ENCODE measurements at regions not wholly inside any gene's neighbourhood (a gene's known extent, or its start where the extent isn't known, plus 50 kb on each side); places are given as distances from the start of the nearest gene placed in this dataset.

- no peak for DNase-seq
These were observed 51.8 kb upstream of the RIPOR2 start for GRCh38 chr6:24987446-24988115.

DNA sequence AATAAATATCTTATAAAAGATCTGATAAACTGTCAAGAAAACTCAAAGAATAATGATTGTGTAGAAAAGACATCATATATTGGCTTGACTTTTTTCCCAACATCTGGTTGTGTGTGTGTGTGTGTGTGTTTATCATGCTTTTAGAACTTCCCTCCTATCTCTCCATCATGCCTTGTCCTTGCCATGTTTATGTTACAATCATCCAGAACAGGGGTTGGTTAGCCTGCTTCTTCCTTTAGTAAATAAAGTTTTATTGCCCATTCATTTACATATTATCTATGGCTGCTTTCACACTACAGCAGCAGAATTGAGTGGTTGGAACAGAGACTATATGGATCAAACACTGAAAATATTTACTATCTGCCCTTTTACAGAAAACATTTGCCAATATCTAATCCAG lies 52.8 kb upstream of the RIPOR2 start:
- DNase-seq: no peak

- no peak for DNase-seq
These were observed 54.6 kb upstream of the RIPOR2 start for GRCh38 chr6:24990236-24990845.

DNA sequence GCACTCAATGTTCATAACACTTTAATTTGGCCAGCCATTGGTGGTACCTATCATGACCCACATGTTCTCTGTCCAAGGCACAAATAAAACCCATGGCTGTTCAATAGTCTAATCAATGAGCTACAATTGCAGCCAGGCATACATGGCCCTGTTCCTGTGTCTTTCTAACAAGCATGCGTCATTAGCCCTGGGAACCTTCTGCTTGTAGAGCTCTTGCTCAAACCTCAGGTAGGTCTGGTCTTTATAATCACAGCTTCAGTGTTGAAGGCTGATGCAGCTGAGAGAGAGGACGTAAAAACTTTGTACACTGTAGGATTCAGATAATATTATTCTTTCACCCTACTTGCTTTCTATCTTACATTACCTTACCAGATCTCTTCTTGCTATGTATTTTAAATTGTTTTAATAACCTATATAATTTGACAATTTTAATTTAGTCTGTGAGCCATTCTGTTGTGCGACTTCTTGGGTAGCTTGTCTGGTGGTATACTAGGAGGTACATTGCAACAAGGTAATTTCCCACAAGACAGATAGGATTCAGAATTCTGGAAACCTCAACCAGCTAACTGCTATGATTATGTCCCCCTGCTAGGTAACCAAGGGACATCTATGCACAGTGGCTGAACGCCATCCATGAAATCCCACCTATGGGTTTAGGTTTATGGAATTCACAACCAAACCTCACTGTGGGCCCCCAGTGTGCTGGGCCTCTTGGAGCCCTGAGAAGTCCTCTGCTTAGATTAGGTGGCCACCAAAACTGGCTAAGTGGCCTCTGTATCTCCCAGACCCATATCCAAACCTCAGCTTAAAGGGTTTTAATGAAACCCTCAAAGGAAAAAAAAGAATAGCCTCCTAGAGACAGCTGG lies 55.4 kb upstream of the RIPOR2 start:
- no peak for DNase-seq

- DNase-seq: peak; percentile 62 to 72
These were observed 56.2 kb upstream of the RIPOR2 start for GRCh38 chr6:24991810-24992467.

GRCh38 chr6:24994812-24995211 lies 59.1 kb upstream of the RIPOR2 start:
- DNase-seq: no peak

DNA sequence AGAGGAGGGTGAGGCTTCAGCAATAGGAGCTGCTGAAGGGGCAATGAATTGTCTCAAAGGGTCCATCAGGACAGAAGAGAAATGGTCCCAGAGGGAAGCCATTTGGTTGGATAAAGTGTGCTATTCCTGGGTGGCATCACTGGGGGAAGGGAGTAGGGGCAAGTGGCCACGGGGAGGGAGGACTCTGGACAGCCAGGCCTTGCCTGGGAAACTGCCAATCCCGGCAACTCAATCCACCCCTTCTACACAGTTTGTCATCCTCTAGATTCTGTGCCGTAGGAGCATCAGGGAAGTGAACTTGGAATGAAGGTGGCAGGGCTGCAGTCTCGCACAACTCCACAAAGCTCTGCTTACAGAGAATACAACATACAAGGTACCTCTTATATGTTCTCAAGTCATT lies 59.5 kb upstream of the RIPOR2 start:
- no peak for DNase-seq

DNA sequence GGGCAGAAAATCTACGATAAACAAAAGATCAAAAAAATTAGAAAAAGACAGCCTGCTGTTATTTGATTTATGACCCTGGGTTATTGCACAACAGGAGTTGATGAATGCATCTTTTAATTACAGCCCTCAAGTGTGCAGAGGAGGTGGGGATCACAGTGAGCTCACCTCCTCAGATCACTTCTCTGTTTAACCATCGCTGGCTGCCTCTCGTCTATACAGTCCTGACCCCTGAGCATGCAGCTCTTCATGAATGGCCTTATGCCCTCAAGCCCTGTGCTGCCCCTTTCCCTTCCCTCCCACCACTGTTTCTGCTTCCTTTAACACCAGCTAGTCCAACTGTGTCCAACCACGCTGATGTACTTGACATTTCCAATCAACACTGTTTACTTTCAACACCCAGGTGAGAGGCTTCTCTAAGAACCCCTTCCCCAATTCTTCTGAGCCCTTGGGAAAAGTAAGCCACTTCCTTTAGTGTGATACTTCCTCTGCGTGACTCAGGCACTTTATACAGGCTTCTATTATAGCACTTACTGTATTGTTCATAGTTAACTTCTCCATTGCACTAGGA lies 60.6 kb upstream of the RIPOR2 start:
- DNase-seq: no peak

- DNase-seq: no peak
These were observed 61.5 kb upstream of the RIPOR2 start for GRCh38 chr6:24997231-24997630.

DNA sequence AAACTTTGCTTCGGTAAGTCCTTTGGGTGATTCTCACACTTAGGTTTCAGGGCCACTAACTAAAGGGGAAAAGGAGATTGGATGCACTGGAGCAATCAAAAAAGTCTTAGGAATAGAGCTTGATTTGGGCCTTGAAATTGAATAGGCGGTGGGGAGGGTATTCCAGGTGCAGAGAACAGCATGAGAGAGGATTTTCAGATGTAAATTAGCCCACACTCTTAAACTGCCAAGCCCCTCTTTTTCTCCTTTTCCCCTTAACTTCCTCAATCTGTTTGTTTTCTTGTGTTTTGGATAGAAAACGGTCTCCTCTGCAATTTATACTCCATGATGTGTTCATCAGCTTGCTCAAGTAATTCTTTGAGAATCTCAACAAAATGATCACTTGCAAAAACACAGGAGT lies 62.1 kb upstream of the RIPOR2 start:
- no peak for DNase-seq

GRCh38 chr6:25002326-25003091 lies 66.7 kb upstream of the RIPOR2 start:
- DNase-seq: no peak

DNA sequence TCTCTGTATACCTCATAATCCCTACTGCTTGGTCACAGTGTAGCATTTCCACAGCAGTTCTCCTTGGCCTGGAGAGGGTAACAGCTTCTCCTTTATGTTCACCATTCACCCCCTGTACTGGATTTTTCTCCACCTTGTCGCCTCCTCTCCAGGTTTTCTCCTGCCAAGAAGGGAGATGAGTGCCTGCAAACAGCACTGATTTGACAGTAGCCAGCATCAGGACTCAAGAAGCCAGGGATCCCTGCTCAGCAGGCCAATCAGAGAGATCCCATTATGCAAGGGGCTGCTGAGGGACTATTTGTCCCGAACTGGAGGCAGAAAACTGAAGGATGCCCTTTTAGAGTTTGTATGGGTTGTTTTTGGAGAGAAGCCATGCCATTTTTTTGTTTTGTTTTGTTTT lies 68.6 kb upstream of the RIPOR2 start:
- DNase-seq: no peak

GRCh38 chr6:25005010-25005409 lies 69.2 kb upstream of the RIPOR2 start:
- DNase-seq: no peak

- no peak for DNase-seq
These were observed 70.3 kb upstream of the RIPOR2 start for GRCh38 chr6:25006075-25006474.

GRCh38 chr6:25006565-25007001 lies 70.8 kb upstream of the RIPOR2 start:
- peak in 1 of 2 experiments; percentile 40 for DNase-seq

GRCh38 chr6:25007269-25007699 lies 71.5 kb upstream of the RIPOR2 start:
- DNase-seq: peak; percentile 43 to 57

- DNase-seq: no peak
These were observed 73.1 kb upstream of the RIPOR2 start for GRCh38 chr6:25008707-25009392.

DNA sequence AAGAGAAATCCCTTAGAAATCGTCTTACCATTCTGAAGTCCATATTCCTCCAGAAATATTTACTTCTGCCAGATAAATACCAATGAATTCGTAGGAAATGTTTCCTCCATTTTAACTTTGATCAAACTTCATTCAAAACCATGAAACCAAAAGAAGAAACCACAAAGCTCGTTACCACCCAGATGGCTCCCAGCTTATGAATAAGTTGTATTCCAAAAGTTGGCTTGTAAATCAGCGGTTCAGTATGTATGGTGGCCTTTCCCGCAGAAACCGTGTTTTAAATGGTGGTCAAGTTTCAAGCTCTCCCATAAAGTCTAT lies 73.6 kb upstream of the RIPOR2 start:
- DNase-seq: no peak

DNA sequence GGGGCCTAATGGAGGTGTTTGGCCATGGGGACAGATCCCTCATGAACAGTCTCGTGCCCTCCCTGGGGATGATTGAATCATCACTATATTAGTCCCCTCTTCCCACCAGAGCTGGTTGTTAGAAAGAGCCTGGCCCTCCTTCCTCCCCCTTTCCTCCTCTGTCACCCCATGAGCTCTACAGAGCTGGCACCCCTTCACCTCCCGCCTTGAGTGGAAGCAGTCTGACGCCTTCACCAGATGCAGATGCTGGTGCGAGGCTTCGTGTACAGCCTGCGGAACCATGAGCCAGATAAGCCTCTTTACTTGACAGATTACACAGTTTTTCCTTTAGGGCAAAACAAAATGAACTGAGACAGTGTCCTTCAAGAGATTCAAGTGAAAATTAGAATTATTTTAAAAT lies 74.4 kb upstream of the RIPOR2 start:
- DNase-seq: no peak

DNA sequence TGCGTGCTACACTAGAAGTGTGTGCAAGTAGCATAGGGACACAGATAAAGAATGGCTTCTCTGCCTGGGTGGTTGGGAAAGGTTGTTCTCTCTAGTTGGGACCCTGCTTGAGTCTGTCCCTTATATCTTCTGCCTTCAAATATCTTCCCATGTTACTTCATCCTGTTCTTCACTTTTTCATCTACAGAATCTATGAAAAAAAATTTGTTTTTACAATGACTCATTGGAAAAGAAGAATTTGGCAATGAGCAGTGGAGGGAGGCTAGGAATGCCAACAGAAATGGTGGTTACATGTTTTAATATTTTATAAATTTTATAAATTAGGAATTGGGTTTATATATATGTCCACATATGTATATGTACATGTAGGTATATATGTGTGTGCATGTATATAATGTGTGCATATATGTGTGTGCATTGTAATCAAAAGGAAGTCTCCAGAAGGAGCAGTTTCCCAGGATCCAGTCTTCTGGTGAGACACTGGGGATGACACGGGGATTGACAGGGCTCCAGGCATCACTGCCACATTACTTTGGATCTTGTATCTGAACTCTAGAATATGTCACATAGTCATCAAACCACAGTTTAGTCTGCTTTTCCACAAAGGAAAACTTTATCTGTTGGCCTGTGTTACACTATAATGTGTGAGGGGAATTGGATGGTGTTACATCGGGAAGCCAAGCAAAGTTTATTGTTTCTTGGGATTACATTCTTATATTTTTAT lies 75.3 kb upstream of the RIPOR2 start:
- DNase-seq: no peak

DNA sequence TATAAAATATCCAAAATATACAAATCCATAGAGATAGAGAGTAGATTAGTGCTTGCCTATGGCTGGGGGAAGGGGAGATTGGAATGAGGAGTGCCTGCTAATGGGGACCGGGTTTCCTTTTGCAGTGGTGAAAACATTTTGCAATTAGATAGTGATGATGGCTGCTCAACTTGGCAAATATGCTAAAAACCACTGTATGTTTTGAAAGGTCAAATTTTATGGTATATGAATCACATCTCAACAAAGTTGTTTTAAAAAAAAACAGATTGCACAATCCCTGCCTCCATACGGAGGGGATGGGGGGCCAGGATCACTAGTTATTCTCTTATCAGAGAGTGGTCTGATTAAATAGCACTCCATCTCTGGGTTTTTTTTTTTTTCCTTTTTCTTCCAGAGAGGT lies 76.9 kb upstream of the RIPOR2 start:
- DNase-seq: no peak
